GM12878 (cell line): ENCODE measurements at regions not wholly inside any gene's neighbourhood (a gene's known extent, or its start where the extent isn't known, plus 50 kb on each side); places are given as distances from the start of the nearest gene placed in this dataset.

Source experiments
- ATAC-seq: fragments of 200-7000 bp; cut with Tn5 transposase; 3 replicates; pipeline ENCODE4 v1.9.1; 2020; ENCODE audit warnings: mild to moderate bottlenecking, moderate library complexity
- BruUV-seq: library from RNA; stranded (reverse); fragments of 400-500 nt; replicated peaks from 2 replicates; lab custom pipeline; 2021; lab: Mats Ljungman, UMichigan
- CTCF ChIA-PET: fragments of 300-600 bp; sonication (Branson Sonifier 250); formaldehyde crosslinking; extraction: SDS; loops from one replicate; lab custom pipeline; 2021; ENCODE audit warnings: inconsistent platforms; lab: Yijun Ruan, JAX
- POLR2A ChIA-PET: fragments of 350-600 bp; formaldehyde crosslinking; extraction: SDS; loops from one replicate; lab custom pipeline; 2021; ENCODE audit warnings: inconsistent platforms; lab: Charles Lee
- RAD21 ChIA-PET: fragments of 300-600 bp; sonication (Branson Sonifier 250); formaldehyde crosslinking; loops from one replicate; lab custom pipeline; 2023; ENCODE audit warnings: antibody characterized with exemption; ENCODE audit not compliant: unreplicated experiment; lab: Charles Lee
- SMC1A ChIA-PET: fragments of 300-600 bp; sonication (Branson Sonifier 250); formaldehyde crosslinking; loops from one replicate; lab custom pipeline; 2023; ENCODE audit not compliant: unreplicated experiment, uncharacterized antibody; lab: Charles Lee
- DNase-seq: peaks from one replicate; pipeline ENCODE4 v3.0.0-alpha.2; 2011; ENCODE audit warnings: low read depth, low spot score
- FAIRE-seq: peaks from 3 replicates; lab custom pipeline; 2011; peaks lifted over from hg19 to GRCh38; lab: Jason Lieb, UNC
- H2AFZ ChIP-seq: 2 replicates; pipeline ENCODE4 v1.6.0; 2011; ENCODE audit warnings: low read depth, low read length, control low read depth; ENCODE audit not compliant: control insufficient read depth
- H3K27ac ChIP-seq: 2 replicates; pipeline ENCODE4 v1.5.1; 2011; ENCODE audit warnings: control low read depth; ENCODE audit not compliant: control insufficient read depth, insufficient read depth
- H3K27me3 ChIP-seq, 2 experiments: replicated peaks in 1 of 2; 2 replicates each; pipeline versions ENCODE4 v1.6.0 to v1.6.1; 2011; ENCODE audit warnings: low read length in 1 of 2; ENCODE audit not compliant: control insufficient read depth in 2 of 2, insufficient read depth in 2 of 2
- H3K36me3 ChIP-seq, 2 experiments: 2 replicates each; pipeline ENCODE4 v1.5.1; 2011; ENCODE audit warnings: low read length in 1 of 2; ENCODE audit not compliant: control insufficient read depth in 2 of 2, insufficient read depth in 2 of 2
- H3K4me1 ChIP-seq: 2 replicates; pipeline ENCODE4 v1.6.1; 2011; ENCODE audit warnings: mild to moderate bottlenecking, low read length, moderate library complexity, mixed read lengths; ENCODE audit not compliant: control insufficient read depth, insufficient read depth
- H3K4me2 ChIP-seq: 2 replicates; pipeline ENCODE4 v1.6.0; 2011; ENCODE audit warnings: control low read depth; ENCODE audit not compliant: control insufficient read depth, insufficient read depth
- H3K4me3 ChIP-seq: fragments of 200-600 bp; sonication (generic); 2 replicates; pipeline ENCODE4 v1.5.1; 2016
- H3K79me2 ChIP-seq: 2 replicates; pipeline ENCODE4 v1.6.0; 2011; ENCODE audit warnings: low read length; ENCODE audit not compliant: control insufficient read depth, insufficient read depth
- H3K9ac ChIP-seq: 2 replicates; pipeline ENCODE4 v1.8.0; 2011; ENCODE audit warnings: low read length, control low read depth, mixed read lengths; ENCODE audit not compliant: control insufficient read depth, insufficient read depth
- H3K9me3 ChIP-seq: replicated peaks from 3 replicates; pipeline ENCODE4 v1.5.1; 2011; ENCODE audit warnings: mild to moderate bottlenecking, low read length; ENCODE audit not compliant: control insufficient read depth, insufficient read depth
- H4K20me1 ChIP-seq: 2 replicates; pipeline ENCODE4 v1.6.0; 2011; ENCODE audit not compliant: control insufficient read depth, insufficient read depth
- ATF7 ChIP-seq: fragments of 450-650 bp; IDR thresholded peaks from 2 replicates; pipeline ENCODE4 v1.6.1; 2016; ENCODE audit warnings: low read depth, mild to moderate bottlenecking
- BHLHE40 ChIP-seq, 2 experiments: fragments of 450-650 bp in 1 of 2; IDR thresholded peaks; 2 replicates each; pipeline ENCODE4 v1.6.1; 2011 to 2017; ENCODE audit warnings: low read depth in 2 of 2, borderline replicate concordance in 1 of 2, improper control_type of control experiment in 1 of 2, low read length in 1 of 2, mild to moderate bottlenecking in 1 of 2
- POLR2AphosphoS5 ChIP-seq: IDR thresholded peaks from 2 replicates; pipeline ENCODE4 v1.6.1; 2011; ENCODE audit warnings: mild to moderate bottlenecking, low read length, inconsistent platforms
- SIN3A ChIP-seq: IDR thresholded peaks from 2 replicates; pipeline ENCODE4 v1.6.1; 2012; ENCODE audit warnings: low read depth, low read length, improper control_type of control experiment
- SUZ12 ChIP-seq: fragments of 200-600 bp; sonication (generic); IDR thresholded peaks from one replicate; pipeline ENCODE4 v1.6.1; 2018; ENCODE audit warnings: antibody characterized with exemption, mild to moderate bottlenecking; ENCODE audit not compliant: unreplicated experiment
- ZBTB4 ChIP-seq: fragments of 450-650 bp; formaldehyde crosslinking; IDR thresholded peaks from 2 replicates; pipeline ENCODE4 v1.4.0; 2022; ENCODE audit warnings: mild to moderate bottlenecking, moderate library complexity
- WGBS: methylation state at CpG from one replicate; pipeline ENCODE4 v1.1.6; 2016; ENCODE audit warnings: low lambda C conversion rate; ENCODE audit not compliant: insufficient replicate concordance, insufficient coverage; ENCODE audit errors: missing lambda C conversion rate; 5-methylcytosine and 5-hydroxymethylcytosine counted together
- in situ Hi-C: fragments of 300-500 bp; cut with MboI; formaldehyde crosslinking; loops from 9 replicates; pipeline ENCODE4 v1.14.3; 2018; ENCODE audit warnings: mixed read lengths
- intact Hi-C: fragments of 100-400 bp; cut with micrococcal nuclease; formaldehyde crosslinking; loops from one replicate; pipeline ENCODE4 v1.14.2; 2022; ENCODE audit not compliant: unreplicated experiment
- TF ChIP-seq, protein P1 (sequence below): IDR thresholded peaks from 2 replicates; pipeline ENCODE4 v1.6.1; 2011; ENCODE audit warnings: mild to moderate bottlenecking, low read depth, low read length, moderate library complexity; ENCODE audit not compliant: insufficient replicate concordance
- TF ChIP-seq, protein P2 (sequence below): fragments of 450-650 bp; IDR thresholded peaks from 2 replicates; pipeline ENCODE4 v1.6.1; 2014; ENCODE audit warnings: mild to moderate bottlenecking

GRCh38 chr9:135179976-135180375, 92.5 kb downstream of the OLFM1 start (continued):
- no peak for TF ChIP-seq ZBTB4 (CRISPR knock-in tag)
- no peak for TF ChIP-seq BHLHE40 (IDR thresholded peaks at IDR 0.05; ENCODE audit: borderline replicate concordance in 1 of 2, low read depth in 2 of 2, low read length in 1 of 2)
- no peak for TF ChIP-seq SUZ12
- no peak for TF ChIP-seq SIN3A

- no TSS peak for BruUV-seq
- no peak for FAIRE-seq
- in situ Hi-C loops = no loop called here
These were observed 93.1 kb downstream of the OLFM1 start for GRCh38 chr9:135180586-135180985.

More at GRCh38 chr9:135180586-135180985, 93.1 kb downstream of the OLFM1 start:
- POLR2A ChIA-PET = no interaction called here
- H4K20me1 ChIP-seq = no peaks in the 10 kb centered on the region
- no peaks in the 10 kb centered on the region for H3K36me3 ChIP-seq
- TF ChIP-seq, protein P1, sequence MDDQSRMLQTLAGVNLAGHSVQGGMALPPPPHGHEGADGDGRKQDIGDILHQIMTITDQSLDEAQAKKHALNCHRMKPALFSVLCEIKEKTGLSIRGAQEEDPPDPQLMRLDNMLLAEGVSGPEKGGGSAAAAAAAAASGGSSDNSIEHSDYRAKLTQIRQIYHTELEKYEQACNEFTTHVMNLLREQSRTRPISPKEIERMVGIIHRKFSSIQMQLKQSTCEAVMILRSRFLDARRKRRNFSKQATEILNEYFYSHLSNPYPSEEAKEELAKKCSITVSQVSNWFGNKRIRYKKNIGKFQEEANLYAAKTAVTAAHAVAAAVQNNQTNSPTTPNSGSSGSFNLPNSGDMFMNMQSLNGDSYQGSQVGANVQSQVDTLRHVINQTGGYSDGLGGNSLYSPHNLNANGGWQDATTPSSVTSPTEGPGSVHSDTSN = no peak
- TF ChIP-seq, protein P2, sequence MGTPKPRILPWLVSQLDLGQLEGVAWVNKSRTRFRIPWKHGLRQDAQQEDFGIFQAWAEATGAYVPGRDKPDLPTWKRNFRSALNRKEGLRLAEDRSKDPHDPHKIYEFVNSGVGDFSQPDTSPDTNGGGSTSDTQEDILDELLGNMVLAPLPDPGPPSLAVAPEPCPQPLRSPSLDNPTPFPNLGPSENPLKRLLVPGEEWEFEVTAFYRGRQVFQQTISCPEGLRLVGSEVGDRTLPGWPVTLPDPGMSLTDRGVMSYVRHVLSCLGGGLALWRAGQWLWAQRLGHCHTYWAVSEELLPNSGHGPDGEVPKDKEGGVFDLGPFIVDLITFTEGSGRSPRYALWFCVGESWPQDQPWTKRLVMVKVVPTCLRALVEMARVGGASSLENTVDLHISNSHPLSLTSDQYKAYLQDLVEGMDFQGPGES = no peak
- TF ChIP-seq ATF7 = no peak
- TF ChIP-seq POLR2AphosphoS5 = no peak
- TF ChIP-seq, all 136 proteins: peak for 0
- ChIA-PET RAD21 (no interaction called here), CTCF (no interaction called here), SMC1A (no interaction called here)
- ATAC-seq (no peak), DNase-seq (no peak)
- Histone ChIP-seq H3K4me1 (no peaks in the 10 kb centered on the region), H3K4me2 (no peak overlapping the region), H2AFZ (no peak overlapping the region), H3K9me3 (no peaks in the 10 kb centered on the region), H3K79me2 (no peaks in the 10 kb centered on the region), H3K27ac (no peak overlapping the region), H3K27me3 (no peaks in the 10 kb centered on the region; a peak in 1 of 4 replicates), H3K4me3 (no peak overlapping the region), H3K9ac (no peak overlapping the region)
- intact Hi-C loops = no loop called here
- 0% methylated on average over 4 of the region's 4 CpGs for WGBS
